NB4 (cell line): ENCODE measurements at regions not wholly inside any gene's neighbourhood (a gene's known extent, or its start where the extent isn't known, plus 50 kb on each side); places are given as distances from the start of the nearest gene placed in this dataset.

Source experiments
- POLR2A ChIP-seq: IDR thresholded peaks from 2 replicates; pipeline ENCODE4 v1.6.1; 2011; ENCODE audit warnings: mild to moderate bottlenecking; ENCODE audit not compliant: insufficient read length; ENCODE audit errors: extremely low read depth
- TF ChIP-seq, protein P1 (sequence below): IDR thresholded peaks from one replicate; pipeline ENCODE4 v1.5.1; 2012; ENCODE audit warnings: low read depth, low read length

DNA sequence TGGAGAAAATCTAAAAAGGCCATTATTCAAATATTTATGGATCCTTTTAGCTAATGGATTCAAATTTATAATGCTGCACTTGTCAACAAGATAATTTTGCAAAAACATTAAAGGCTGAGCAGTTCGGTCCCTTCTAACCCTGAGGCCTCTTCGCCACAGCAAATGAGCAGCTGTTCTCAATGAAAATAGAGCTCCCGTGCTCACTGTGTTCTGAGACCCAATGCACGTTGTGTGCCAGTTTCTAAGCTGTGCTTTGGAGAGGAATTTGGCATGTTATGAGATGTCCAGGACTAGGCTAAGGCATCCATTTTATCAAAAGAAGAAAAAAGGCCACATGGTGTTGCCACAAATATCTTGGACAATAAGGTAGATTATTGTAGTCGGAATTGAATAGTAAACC, 220.1 kb upstream of the TSHZ2 start:
- TF ChIP-seq, protein P1, sequence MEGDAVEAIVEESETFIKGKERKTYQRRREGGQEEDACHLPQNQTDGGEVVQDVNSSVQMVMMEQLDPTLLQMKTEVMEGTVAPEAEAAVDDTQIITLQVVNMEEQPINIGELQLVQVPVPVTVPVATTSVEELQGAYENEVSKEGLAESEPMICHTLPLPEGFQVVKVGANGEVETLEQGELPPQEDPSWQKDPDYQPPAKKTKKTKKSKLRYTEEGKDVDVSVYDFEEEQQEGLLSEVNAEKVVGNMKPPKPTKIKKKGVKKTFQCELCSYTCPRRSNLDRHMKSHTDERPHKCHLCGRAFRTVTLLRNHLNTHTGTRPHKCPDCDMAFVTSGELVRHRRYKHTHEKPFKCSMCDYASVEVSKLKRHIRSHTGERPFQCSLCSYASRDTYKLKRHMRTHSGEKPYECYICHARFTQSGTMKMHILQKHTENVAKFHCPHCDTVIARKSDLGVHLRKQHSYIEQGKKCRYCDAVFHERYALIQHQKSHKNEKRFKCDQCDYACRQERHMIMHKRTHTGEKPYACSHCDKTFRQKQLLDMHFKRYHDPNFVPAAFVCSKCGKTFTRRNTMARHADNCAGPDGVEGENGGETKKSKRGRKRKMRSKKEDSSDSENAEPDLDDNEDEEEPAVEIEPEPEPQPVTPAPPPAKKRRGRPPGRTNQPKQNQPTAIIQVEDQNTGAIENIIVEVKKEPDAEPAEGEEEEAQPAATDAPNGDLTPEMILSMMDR, result no peak
- no peak for TF ChIP-seq POLR2A
